NT2/D1 (cell line): ENCODE measurements at regions not wholly inside any gene's neighbourhood (a gene's known extent, or its start where the extent isn't known, plus 50 kb on each side); places are given as distances from the start of the nearest gene placed in this dataset.

Source experiments
- DNase-seq: peaks from one replicate; pipeline ENCODE4 v3.0.0-alpha.2; 2011; ENCODE audit warnings: low read depth, low spot score
- H3K27me3 ChIP-seq: 2 replicates; pipeline ENCODE4 v1.6.0; 2011; ENCODE audit warnings: mild to moderate bottlenecking; ENCODE audit not compliant: insufficient read length, insufficient read depth
- H3K36me3 ChIP-seq: 2 replicates; pipeline ENCODE4 v1.6.1; 2011; ENCODE audit warnings: mild to moderate bottlenecking, low read length, mixed read lengths; ENCODE audit not compliant: insufficient read depth, insufficient read length
- H3K4me1 ChIP-seq: 2 replicates; pipeline ENCODE4 v1.5.1; 2011; ENCODE audit not compliant: insufficient read depth, insufficient read length
- H3K4me3 ChIP-seq: 2 replicates; pipeline ENCODE4 v1.5.1; 2011; ENCODE audit warnings: low read depth; ENCODE audit not compliant: insufficient read length
- H3K9ac ChIP-seq: 2 replicates; pipeline ENCODE4 v1.6.0; 2011; ENCODE audit warnings: low read depth; ENCODE audit not compliant: insufficient read length
- H3K9me3 ChIP-seq: 2 replicates; pipeline ENCODE4 v1.5.1; 2011; ENCODE audit warnings: mild to moderate bottlenecking, low read length; ENCODE audit not compliant: insufficient read depth
- SUZ12 ChIP-seq: IDR thresholded peaks from 2 replicates; pipeline ENCODE4 v1.6.1; 2011; ENCODE audit not compliant: insufficient read length, insufficient read depth; ENCODE audit errors: extremely low read depth
- YY1 ChIP-seq: IDR thresholded peaks from 2 replicates; pipeline ENCODE4 v1.6.1; 2011; ENCODE audit not compliant: insufficient read length, insufficient read depth
- ZNF274 ChIP-seq: IDR thresholded peaks from 2 replicates; pipeline ENCODE4 v1.6.1; 2011; ENCODE audit warnings: mild to moderate bottlenecking, low read depth, low read length

DNA sequence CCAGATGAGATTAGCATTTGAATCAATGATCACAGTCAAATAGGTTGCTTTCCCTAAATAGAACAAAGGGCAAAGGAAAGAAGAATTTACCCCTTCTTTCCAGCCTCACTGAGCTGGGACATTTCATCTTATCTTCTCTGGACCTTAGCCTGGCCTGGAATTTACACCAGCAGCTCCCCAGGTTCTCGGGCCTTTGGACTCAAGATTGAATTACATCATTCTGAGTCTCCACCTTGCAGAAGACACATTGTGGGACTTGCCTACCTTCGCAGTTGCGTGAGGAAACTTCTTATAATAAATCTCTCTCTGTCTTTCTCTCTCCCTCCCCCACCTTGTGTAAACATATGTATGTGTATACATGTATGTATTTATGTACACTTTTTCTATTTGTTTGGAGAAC, 732.4 kb downstream of the IPMK start:
- TF ChIP-seq YY1 (no peak), ZNF274 (no peak), SUZ12 (no peak)
- no peak for DNase-seq
- no peaks in the 10 kb centered on the region for H3K27me3 ChIP-seq
- H3K4me1 ChIP-seq, result no peaks in the 10 kb centered on the region
- no peak overlapping the region for H3K9ac ChIP-seq
- H3K9me3 ChIP-seq, result no peaks in the 10 kb centered on the region
- H3K36me3 ChIP-seq, result no peaks in the 10 kb centered on the region
- no peak overlapping the region for H3K4me3 ChIP-seq

GRCh38 chr10:57513637-57514036, 754.1 kb downstream of the IPMK start:
- TF ChIP-seq SUZ12, result no peak
- H3K4me1 ChIP-seq, result no peaks in the 10 kb centered on the region
- no peaks in the 10 kb centered on the region for H3K27me3 ChIP-seq
- DNase-seq, result no peak
- no peaks in the 10 kb centered on the region for H3K36me3 ChIP-seq
- no peak overlapping the region for H3K4me3 ChIP-seq
- no peak overlapping the region for H3K9ac ChIP-seq
- no peaks in the 10 kb centered on the region for H3K9me3 ChIP-seq

DNA sequence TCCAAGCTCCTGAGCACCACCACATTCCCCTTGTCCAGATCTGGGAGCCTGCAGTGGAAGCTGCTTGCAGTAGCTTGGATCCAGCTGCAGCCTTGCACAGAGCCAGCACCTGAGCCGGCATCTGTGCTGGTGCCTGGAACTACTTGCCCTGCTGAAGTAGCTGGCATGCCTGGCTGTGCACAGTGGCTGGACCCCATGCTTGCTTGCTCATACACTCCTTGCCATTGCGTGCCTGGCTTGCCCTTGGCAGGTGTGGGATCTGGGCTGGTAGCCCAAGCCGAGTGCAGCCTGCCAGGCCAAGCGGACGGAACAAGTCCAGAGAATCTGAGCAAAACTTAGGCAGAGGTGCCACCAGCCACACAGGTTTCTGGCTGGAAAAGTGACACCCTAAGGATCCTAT, 759.9 kb downstream of the IPMK start:
- no peak overlapping the region for H3K4me3 ChIP-seq
- H3K36me3 ChIP-seq, result no peaks in the 10 kb centered on the region
- H3K9me3 ChIP-seq, result no peaks in the 10 kb centered on the region
- H3K27me3 ChIP-seq, result no peaks in the 10 kb centered on the region
- H3K4me1 ChIP-seq, result no peaks in the 10 kb centered on the region
- no peak overlapping the region for H3K9ac ChIP-seq
- TF ChIP-seq ZNF274 (no peak), YY1 (no peak), SUZ12 (no peak)
- DNase-seq, result no peak

- Histone ChIP-seq H3K9me3 (no peaks in the 10 kb centered on the region), H3K9ac (no peak overlapping the region), H3K36me3 (no peaks in the 10 kb centered on the region), H3K4me1 (no peaks in the 10 kb centered on the region), H3K27me3 (no peaks in the 10 kb centered on the region), H3K4me3 (no peak overlapping the region)
- no peak for TF ChIP-seq SUZ12
- no peak for TF ChIP-seq ZNF274
- TF ChIP-seq YY1, result no peak
- no peak for DNase-seq
Measured at GRCh38 chr10:57506414-57507094, 761.1 kb downstream of the IPMK start.

GRCh38 chr10:57494486-57494885, 773.2 kb downstream of the IPMK start:
- TF ChIP-seq ZNF274 (no peak), SUZ12 (no peak), YY1 (no peak)
- DNase-seq, result no peak
- H3K4me1 ChIP-seq, result no peaks in the 10 kb centered on the region
- H3K9ac ChIP-seq, result no peak overlapping the region
- H3K4me3 ChIP-seq, result no peak overlapping the region
- no peaks in the 10 kb centered on the region for H3K27me3 ChIP-seq
- no peaks in the 10 kb centered on the region for H3K9me3 ChIP-seq
- no peaks in the 10 kb centered on the region for H3K36me3 ChIP-seq

- no peaks in the 10 kb centered on the region for H3K27me3 ChIP-seq
- no peaks in the 10 kb centered on the region for H3K4me1 ChIP-seq
- TF ChIP-seq SUZ12 (no peak), ZNF274 (no peak), YY1 (no peak)
- DNase-seq, result no peak
- no peaks in the 10 kb centered on the region for H3K36me3 ChIP-seq
- no peaks in the 10 kb centered on the region for H3K9me3 ChIP-seq
- H3K9ac ChIP-seq, result no peak overlapping the region
- no peak overlapping the region for H3K4me3 ChIP-seq
Measured at GRCh38 chr10:57482259-57482658, 785.4 kb downstream of the IPMK start.

DNA sequence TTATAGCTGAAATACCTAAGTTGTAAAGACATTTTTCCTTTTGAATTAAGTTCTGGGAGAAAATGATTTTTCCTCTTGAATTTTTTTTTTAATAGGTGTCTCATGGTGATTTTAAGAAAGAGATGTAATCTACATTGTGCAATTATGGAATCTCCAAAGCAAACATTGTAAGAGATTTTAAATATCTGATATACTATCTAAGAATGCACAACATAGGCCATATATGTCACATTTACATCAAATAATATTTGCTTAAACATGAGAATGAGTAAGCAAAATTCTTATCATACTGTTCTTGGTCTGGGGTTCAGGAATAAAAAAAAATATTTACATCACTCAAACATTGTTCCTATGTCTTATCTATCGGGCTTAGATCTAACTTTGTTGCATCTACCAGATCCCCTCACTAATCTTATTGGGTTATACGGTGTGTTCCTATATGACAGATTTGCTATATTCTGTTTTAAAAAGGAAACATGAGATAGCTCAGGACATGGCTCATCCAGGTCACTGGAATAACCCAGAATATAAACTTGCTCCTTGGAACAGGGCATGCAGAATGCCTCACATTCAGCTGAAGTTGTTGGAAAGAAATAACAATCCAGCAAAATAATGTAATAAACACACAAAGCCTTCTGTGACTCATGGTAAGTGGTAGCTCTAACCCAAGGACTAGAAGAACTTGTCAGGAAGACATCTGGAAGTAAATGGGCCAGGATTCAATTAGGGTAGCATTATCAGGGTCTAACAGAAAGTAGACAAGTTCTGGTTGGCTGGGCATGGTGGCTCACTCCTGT, 794.7 kb downstream of the IPMK start:
- no peaks in the 10 kb centered on the region for H3K27me3 ChIP-seq
- H3K4me1 ChIP-seq, result no peaks in the 10 kb centered on the region
- no peak overlapping the region for H3K9ac ChIP-seq
- DNase-seq, result no peak
- TF ChIP-seq SUZ12 (no peak), YY1 (no peak), ZNF274 (no peak)
- H3K4me3 ChIP-seq, result no peak overlapping the region
- H3K9me3 ChIP-seq, result no peaks in the 10 kb centered on the region
- H3K36me3 ChIP-seq, result no peaks in the 10 kb centered on the region
